GM18873 (cell line): ENCODE measurements at regions not wholly inside any gene's neighbourhood (a gene's known extent, or its start where the extent isn't known, plus 50 kb on each side); places are given as distances from the start of the nearest gene placed in this dataset.
"Not testable (repeated sequence)": the region's sequence is repeated elsewhere in the genome, so short reads cannot be mapped to it uniquely, and the experiment has no call there.

Experiments
- ATAC-seq: cut with Tn5 transposase; IDR thresholded peaks from one replicate; pipeline ENCODE4 v1.9.1; 2021; ENCODE audit warnings: mild to moderate bottlenecking, moderate library complexity, moderate number of reproducible peaks; ENCODE audit not compliant: unreplicated experiment, low FRiP score

DNA sequence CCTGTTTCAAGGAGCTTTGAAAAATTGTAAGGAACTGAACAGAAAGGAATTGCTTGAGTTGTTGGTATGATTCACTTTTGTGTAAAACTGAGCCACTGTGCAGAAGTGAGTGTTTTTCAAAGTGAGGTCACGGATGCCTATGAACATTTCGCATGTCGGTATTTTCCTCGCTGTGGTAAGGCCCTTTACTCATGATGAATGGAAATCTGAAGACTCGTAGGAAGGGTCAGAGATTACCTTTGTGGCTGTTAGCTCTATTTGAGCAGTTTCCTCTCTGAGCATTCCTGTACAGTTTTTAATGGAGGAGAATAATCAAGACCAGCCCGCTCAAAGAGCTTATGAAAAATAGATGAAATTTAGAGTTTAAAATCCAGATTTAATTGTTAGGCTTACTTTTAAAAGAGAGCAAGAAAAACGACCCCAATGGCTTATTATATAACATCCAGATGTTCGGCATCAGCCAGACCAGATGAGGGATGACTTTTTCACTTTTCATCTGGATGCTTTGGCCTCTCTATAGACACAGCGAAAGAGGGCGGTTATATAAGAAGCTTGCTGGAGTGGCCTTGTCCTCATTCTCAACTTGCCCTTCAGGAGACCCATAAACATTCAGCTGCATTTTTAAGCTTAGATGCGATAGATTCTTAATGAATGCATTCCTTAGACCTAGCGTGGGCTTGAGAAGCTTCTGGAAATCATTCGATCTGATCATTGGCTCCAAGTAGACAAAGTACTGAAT, 99.5 kb downstream of the CD83 start:
- ATAC-seq: no peak

- ATAC-seq: no peak
These were observed 100.4 kb downstream of the CD83 start for GRCh38 chr6:14217728-14218518.

DNA sequence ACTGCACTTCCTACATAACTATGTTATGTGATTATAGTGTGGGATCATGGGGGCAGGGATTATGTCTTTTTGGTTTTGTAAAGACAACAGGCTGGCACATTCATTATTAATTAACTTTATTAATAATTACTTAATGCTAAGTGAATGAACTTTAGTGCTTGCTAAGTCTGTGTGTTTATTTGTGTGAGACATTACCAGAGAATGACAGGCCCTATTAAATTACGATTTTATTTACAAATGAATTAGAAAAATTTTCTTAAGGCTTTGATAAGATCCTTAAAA, 100.9 kb downstream of the CD83 start:
- no peak for ATAC-seq

DNA sequence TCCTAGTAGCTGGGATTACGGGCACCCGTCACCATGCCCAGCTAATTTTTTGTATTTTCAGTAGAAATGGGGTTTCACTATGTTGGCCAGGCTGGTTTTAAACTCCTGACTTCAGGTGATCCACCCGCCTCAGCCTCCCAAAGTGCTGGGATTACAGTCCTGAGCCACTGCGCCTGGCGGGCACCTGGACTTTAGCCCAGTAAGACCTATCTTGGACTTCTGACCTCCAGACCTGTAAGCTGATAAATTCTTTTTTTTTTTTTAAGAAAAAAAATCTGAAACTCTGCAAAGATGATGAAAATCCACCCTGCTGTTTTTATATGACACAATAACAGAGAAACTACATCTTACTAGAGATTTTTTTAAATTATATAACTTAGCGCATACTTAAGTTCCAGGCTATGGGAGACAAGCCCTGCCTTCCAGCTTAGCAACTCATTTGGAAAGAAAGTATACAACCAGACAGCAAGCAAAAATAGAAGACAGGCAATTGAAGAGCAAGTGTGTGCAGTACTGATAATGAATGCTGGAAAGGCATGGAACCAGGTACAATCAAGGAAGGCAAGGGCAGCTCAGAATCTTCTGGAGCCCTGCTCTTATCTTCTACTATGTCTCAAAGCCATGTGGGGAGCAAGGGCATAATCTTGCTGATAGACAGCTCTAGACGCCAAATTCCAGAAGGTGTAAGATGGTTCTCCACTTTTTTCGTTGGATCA, 104.2 kb downstream of the CD83 start:
- no peak for ATAC-seq

GRCh38 chr6:14222956-14223355, 105.4 kb downstream of the CD83 start:
- ATAC-seq: no peak

DNA sequence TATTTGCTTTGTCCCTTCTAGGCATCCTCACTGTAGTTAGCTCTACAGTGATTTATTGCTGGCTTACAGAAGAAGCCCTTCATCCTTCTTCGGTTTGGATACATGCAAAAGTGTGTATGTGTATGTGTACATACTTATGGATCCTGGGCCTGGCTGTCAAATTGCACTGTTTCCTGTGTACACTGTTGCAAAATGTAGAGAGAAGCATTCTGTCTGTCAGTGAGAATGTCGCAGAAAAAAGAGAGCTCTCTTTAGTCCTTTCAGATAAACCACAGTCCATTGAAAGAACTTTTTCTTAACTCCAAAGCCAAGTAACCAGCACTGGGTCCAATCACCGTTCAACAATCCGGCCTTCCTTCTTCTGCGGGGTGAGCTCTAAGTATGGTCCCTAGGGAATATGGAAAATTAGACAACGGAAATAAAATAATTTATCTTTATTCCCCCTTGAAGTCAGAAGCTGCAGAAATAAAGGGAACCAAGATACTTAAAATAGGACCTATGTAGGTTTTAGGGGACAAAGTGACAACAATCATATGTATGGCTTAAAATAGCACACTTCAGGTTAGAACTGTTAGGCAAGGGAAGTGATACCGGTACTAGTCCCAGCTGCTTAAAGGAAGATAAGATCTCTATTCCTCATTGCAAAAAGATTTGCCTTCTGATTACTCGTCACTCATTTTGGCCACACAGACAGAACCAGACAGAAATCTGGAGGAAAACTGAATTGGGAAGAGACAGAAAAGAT, 107.0 kb downstream of the CD83 start:
- ATAC-seq: no peak

DNA sequence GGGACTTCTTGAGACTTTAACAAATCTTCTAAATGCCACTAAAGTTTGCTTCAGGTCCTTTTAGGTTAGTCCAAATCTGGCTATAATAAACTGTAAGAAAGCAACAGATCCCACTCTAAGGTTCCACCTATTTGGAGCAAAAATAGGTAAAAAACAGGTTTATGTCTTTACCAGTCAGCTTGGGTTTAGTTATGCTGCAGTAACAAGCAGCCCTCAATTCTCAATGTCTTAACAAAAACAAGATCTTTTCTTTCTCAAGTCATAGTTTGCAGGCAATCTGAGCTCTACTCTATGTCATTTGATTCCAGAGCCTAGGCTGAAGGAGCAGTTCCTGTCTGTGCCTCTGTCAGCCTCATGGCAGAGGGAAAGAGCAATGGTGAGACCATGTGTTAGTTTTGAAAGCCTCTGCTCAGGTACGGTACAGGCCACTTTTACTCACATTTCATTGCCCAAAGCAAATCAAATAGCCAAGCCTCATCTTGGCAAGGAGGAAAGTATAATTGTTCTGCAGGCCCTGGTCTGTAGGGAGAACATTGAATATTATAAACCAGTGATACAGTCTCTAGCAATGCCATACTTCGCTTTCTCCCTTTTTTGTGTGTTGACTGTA, 108.6 kb downstream of the CD83 start:
- no peak for ATAC-seq

DNA sequence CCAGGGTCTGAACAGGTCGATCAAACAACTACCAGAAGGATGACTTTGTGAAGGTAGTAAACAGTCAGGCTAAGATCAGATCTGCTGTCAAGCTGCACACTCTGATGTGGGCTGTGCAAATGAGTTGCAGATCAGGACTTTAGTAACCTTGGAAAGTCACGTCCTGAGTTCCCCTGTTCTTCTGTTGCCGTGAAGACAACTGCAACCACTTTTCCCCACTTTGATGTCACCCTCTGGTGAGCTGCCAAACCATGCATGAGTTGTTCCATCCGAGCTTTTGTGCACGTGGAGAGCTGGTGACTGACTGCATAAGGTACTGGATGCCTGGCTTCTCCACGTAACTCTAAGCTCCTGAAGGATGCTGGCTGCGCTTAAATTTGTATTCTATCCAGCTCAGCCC, 111.0 kb downstream of the CD83 start:
- ATAC-seq: no peak

DNA sequence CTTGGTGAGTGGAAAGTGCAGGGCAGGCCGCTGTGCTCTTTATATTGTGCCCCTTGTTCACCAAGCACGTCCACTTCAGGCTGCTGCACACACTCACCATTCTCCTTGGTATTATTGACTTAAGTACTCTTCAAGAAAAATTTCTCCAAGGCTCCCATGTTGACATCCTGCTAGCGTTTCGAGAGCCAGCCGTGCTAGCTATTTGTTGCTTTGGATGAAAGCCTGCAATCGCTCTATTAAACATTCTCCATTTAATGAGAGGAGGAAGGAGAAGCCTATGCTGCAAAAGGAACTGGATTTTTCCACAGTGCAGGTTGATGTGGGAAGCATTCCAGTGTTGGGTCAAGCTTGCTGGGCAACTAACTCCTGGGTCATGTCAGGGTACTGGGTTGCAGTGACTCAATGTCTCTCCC, 113.5 kb downstream of the CD83 start:
- ATAC-seq: no peak

DNA sequence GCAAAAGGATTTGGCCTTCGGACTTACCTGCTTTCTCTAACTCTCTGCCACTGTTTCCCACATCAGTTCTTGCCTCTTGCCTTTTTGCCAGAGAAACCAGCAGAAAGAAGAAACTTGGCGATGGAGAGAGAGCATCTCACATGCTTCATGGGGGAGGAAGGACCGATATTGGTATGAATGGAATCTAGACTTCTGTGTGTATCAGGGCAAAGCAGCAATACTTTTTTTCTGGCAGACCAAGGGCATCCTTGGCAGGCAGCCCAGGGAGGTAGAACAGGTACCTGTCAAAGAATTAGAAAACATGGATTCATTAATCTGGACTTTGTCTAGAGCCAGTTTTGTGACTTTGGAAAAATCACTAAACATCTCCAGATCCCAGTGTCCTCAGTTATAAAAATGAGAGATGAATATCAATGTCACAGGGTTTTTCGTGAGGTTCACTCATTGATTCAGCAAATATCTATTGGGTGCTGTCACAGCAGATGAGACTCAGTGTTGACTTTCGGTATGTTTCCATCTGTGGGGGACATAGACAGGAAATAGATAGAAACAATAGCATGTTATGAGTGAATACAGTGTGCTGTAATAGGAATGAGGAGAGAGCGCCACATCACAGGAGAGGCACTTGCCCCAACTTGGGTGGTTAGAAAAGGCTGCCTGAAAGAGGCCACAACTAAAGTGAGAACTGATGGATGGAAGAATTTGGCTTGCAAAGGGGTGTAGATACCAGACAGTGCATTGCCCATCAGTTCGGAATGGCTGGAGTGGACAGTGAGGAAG, 114.1 kb downstream of the CD83 start:
- ATAC-seq: no peak

DNA sequence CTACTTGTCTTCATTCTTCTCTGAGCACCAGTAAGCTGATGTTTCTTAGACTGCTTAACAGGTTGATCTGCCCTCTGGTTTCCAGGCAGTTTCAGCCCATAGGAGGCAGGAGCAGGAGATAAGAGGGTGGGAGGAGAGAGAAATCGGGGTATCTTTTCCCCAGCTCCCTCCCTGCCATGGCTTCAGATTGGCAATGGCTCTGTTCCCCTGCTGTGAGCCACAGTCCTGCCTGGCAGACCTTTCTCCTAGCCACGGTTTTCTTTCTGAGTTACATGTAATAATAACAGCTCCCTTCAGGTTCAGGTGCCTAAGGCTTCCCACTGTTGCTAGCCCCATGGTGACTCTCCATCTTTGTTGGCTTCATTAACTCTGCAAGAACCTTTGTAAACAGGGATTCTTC, 115.3 kb downstream of the CD83 start:
- no peak for ATAC-seq

DNA sequence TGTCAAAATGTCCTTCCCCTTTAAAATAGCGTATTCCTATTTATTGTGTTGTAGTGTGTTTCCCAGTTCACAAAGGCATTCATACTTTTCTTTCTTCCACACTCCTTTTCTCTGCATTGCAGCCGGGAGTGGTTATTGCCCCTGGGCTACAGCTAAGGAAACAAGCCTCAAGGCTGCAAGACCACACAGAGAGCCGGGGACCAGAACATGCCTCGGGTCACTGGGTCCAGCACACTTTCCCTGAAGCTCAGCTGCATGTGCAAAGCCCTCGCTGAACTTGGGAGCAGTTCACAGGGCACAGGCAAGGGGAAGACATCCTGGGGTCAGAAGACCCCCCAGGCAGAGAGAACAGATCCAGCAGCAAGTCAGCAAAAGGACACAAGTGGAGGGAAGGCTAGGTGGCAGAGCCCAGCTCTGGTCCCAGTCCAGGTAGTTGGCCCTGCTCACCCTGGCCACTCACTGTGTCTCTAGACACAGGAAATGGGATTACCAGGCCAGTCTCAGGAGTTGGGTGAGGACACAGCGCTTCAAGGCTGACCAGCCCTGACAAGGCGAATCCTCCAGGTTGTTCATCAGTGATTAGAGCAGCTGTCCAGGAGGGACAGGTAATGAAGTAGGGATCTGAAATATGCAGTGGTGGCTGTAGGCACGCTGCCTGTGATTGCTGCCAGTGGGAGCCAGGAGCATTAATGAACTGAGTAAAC, 118.2 kb downstream of the CD83 start:
- ATAC-seq: no peak

GRCh38 chr6:14239097-14239496, 121.5 kb downstream of the CD83 start:
- ATAC-seq: no peak

- no peak for ATAC-seq
These were observed 123.0 kb downstream of the CD83 start for GRCh38 chr6:14240411-14241166.

GRCh38 chr6:14241255-14242070, 123.9 kb downstream of the CD83 start:
- no peak for ATAC-seq

- not testable (repeated sequence) for ATAC-seq
These were observed 125.3 kb downstream of the CD83 start for GRCh38 chr6:14242912-14243311.

DNA sequence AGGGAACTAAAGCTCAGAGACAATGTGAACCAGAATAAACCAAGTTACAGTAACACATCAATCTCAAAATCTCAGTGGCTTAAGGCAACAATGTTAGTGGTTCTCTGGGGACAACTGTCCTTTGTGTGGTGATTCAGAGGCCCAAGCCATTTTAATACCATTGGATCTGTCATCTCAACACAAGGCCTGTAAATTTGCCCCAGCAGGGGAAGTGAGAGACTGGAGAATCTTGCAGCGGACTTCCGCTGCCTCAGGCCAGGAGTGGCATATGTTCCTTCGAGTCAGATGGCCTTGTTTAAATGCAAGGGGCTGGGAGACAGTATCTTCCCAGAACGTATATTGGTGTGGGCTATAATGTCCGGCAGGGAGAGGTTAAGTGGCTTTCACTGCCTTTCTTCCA, 126.0 kb downstream of the CD83 start:
- no peak for ATAC-seq

DNA sequence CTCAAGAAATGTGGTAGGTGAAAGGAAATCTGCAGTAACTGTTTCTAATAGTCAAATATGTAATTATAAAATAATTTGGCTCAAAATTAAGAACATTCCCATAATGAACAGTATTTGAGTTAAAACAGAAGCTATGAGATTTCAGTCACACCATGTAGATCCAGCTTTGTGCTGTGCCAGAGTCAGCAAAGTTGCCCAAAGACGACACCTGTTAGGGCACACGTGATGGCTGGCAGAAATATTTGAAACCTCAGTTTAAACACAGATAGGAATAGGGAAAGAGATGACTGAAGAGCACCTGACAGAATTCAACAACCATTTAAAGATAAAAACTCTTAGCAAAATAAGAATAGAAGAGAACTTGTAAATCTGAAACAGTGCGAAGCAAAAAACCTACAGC, 129.3 kb downstream of the CD83 start:
- ATAC-seq: no peak
